D341Med (cell line): ENCODE measurements at regions not wholly inside any gene's neighbourhood (a gene's known extent, or its start where the extent isn't known, plus 50 kb on each side); places are given as distances from the start of the nearest gene placed in this dataset.
A peak's percentile ranks its signal among the peaks of the same experiment; 100 is the strongest.

Experiments
- DNase-seq: peaks from one replicate; pipeline ENCODE4 v3.0.0; 2012; ENCODE audit warnings: low spot score

DNA sequence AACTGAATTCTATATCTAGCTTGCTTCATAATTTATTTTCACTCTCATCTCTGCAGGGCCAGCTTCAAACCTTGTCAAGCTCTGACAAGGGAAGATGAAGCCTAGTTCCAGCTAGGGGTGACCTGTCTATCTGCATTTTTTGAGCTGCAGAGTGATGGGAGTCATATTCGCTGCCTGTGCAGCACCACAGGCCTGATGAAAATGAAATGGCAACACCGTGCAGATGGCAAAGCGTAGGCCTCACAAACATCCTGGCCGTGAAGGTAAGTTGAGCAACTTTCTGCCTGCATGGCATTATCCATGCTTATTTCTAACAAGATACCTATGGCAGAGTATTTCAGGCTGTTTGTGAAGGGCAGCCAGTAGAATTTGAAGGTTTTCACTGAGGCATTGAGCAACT is 86.4 kb upstream of the C1QTNF9B start:
- DNase-seq, result no peak

DNA sequence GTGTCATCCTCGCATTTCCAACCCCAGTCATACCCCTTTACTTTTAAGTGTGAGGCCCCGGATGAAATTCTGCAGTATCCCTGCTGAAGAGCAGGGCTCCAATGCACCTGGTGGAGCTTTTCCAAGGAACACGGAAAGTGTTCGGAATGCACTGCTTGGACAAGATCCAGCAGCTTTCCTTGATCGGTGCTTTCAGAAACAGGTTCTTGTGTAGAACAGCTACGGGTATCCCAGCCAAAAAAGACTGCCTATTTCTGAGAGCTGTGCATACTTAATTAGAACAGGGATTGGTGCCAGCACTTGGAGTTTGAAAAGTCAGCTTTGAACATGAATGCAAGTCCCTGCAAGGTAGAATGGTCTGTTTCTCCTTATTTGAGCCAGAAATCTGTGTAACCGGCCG is 87.2 kb upstream of the C1QTNF9B start:
- DNase-seq, result no peak

- DNase-seq, result no peak
Observed at GRCh38 chr13:23985060-23985459, 87.8 kb upstream of the C1QTNF9B start.

DNA sequence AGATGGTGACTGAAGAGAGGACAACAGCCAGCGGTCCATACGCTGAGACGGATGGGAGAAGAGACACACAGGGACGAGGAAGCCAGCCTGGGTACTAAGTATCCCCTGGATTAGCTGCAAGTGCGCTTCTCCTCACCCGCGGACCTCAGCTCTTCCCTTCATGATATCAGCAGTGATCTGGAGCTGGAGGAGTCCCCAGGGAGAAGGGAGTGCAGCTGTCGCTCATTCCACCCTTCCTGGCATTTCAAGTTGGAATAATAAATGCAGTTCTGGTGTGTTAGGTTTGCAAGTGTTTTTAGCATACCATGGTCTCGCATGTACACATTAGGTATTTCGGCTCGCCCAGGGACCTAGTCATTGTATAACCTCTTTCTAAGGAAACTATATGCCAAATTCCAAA is 88.5 kb upstream of the C1QTNF9B start:
- DNase-seq, result peak; percentile 57

DNA sequence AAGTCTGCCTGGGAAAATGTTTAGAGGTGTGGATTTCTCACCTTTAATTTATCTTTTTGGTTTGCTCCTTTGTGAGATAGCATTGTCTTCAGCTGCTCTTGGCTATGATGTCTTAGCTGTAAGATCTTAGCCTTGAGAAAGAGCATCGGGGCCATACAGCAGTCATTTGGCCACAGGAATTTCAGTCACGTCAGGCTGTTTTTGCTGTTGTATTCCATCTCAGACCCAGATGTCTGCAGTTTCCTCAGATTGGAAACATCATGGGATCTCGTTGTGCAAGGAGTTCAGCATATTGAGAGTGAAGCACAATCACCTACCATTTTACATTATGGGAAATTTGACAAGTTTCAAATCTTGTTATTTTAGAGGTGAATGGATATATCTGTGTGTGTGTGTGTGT is 89.3 kb upstream of the C1QTNF9B start:
- DNase-seq, result no peak

DNA sequence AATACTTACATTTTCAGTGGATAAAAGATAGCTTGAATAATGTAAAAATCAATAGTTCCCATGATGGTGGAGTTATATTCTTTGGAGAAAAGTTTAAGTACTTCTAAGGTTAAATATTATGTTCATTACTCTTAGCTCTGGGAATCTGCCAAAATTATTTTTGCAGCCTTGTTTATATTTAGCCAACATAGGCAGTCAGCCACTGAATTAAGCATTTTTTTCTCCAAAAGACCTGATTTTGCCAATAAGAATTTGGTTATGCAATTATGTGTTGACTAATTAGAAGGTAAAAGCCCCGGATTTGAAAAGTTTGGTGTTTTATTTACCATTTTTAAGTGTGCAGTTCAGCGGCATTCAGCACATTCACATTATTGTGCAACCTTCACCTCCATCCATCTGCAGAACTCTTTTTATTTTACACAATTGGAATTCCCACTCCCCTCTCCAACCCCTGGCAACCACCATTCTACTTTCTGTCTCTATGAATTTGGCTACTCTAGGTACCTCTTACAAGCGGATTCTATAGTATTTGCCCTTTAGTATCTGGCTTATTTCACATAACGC is 90.1 kb upstream of the C1QTNF9B start:
- DNase-seq, result no peak

DNA sequence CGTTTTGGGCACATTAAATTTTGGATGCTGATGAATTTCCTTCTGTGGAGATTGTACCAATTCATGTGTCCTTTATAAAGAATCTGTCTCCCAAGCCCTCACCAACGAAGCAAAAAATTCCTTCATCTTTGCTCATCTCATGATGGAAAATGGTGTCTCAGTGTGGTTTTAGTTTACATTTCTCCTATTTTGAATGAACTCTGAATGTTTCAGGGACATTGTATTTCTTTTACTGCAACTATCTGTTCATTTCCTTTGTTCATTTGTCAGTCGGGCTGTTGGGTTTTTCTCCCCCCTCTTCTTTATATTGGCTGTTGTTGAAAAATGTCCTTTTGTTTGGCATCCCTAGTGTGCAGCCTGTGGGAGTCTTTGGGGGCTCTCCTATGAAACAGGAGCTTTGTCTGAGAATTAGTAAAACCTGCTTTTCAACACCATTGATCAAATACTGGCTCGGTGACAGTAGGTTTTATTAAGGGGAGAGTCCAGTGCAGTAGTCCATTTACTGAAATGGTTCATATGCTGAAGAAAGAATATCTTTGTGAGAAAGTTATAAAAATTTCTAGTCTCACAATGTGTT is 91.3 kb upstream of the C1QTNF9B start:
- DNase-seq, result no peak

GRCh38 chr13:23990455-23990854 is 93.2 kb upstream of the C1QTNF9B start:
- no peak for DNase-seq

- DNase-seq, result no peak
Observed at GRCh38 chr13:23991119-23991518, 93.8 kb upstream of the C1QTNF9B start.

DNA sequence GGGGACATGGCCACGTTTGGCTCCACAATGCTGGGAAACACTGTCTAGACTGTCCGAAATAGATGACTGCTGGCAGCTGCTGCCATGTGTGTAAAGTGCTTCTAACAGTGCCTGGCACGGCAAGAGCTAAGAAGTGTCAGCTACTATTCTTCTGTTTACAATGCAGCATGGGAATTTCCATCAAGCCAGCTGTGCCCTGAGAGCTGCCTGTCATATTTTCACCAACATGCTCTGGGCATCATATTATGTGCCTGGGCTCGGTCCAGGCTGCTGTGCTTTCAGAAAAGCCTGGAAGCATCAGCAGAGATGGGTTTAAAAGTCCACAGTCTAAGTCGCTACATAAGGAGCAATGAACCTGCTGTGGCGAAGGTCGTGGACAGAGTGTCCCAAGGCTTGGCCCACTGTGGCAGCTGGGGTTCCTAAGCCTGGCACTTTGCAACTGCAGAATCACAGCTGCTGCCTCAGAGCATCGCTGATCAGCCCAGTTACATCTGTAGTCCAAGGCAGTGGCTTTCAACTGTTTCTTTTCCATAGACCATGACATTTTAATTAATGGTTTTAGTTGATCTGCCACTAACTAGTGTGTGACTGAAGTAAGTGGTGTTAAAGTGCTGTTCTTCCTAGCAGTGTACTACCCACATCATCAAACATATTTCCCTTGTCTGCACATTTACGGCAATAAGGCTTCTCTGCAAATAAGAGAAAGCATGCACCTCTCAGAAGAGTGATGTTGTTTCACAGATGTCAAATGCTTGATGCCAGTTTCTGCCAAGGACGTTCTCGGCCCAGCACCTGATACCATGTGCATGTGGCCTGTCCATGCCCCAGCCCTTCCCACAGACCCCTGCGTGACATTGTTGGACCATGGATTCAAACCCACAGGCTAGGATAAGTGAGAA is 95.7 kb upstream of the C1QTNF9B start:
- DNase-seq, result no peak

DNA sequence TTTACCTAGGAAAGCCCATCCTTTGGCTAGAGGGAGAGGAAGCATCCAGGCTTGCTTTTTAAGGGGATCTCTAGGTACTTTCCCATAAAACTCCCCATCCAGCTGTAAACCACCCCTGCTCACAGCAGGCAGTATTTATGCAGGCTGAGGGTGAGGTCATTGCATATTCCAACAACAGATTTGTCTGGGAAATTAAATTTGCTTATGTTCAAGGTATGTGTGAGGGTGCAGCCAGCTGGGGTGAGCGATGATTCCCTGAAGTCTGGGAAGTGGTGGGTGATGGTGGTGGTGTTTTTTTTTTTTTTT is 96.3 kb upstream of the C1QTNF9B start:
- no peak for DNase-seq

- DNase-seq, result no peak
Observed at GRCh38 chr13:23995283-23996073, 98.2 kb upstream of the C1QTNF9B start.

DNA sequence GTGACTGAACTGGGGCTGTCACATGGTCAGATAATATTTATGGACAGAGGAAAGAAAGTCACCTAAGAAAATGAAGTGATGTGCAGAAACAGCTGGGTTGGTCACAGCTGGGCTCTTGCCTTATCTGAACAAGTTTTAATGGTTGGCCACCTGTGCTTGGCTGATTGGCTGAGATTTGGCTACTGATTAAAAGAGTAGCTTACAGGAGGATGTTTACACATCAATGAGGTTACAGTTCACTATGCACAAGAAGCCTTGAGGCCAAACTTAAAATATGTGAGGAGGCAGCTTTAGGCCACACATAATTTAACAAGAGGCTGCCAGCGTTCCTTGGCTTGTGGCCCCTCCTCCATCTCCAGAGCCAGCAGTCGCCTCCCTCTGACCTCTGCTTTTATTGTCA is 99.2 kb upstream of the C1QTNF9B start:
- no peak for DNase-seq

DNA sequence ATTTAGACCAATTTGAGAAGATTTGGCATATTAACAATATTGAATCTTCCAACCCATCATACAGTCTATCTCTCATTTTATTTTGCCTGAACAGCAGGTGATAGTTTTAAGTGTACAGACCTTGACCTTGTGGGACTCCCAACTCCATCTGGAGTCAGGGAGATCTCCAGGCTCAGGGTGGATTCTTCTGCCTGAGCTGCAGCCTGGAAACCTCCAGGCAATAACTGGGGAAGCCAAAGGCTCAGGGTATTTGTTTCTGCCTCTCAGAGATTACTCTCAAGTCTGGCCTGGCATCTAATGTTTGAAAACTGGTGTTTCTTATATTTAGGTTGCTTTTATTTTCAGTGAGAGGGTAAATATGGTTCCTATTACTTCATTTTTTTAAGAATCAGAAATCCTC is 102.1 kb upstream of the C1QTNF9B start:
- no peak for DNase-seq

DNA sequence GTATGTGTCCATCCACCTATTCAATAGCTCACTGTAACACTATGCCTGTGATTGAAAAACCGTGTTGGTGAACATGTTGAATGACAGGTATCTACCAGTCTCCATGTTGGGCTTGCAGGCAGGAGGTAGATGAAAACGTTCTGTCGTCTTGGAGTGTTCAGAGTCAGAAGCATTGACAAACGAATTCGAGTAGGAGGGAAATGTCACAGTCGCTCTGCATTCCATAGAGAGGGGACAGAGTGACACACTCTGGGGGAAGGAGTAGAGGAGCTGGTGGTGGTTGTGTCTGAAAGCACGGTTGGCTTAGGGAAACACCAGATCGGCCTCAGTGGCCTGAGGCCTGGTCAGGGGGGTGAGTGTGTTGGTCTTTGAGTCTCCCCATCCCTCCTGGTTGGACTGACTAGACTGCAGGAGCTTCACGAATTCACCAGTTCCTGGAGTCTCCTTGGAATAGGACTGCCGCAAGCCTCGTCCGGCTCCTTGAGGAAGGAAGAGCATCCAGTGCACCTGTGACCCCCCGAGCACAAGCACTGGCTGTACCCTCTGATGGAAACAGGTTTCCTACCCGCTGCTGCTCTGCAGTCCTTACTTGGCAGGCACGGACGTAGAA is 105.0 kb upstream of the C1QTNF9B start:
- DNase-seq, result no peak

DNA sequence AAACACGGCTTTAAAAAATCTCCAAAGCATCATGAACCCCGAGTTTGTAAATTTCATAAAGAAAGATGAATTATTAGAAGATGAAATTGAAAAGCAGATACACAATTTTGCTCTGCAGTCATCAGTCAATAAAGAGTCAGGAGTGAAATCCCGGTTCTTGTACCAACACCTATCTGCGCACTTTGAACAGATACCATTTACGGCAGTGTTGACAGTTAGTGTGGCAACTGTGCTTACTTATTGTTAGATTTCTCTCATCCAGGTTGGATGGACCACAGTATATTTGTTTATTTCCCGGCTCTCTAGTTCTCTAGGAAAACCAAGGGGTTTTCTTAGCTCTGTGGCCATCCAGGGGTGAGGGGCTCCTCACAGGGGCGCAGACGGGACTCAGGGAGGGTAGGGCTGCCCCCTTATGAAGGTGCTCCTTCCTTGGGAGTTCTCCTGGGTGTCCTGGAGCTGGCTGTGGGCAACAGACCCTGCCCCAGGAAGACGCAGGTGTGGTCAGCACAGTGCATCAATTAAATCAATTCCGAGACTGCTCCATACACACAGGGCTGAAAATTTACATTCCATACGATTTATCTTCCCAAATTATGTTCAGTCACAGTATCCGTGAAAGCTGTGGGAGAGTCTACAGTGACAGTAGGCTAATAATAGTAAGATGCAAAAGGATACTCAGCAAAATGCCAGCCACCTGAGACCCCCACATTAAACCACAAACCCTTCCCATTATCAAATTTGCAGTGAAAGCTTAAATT is 107.0 kb upstream of the C1QTNF9B start:
- no peak for DNase-seq

DNA sequence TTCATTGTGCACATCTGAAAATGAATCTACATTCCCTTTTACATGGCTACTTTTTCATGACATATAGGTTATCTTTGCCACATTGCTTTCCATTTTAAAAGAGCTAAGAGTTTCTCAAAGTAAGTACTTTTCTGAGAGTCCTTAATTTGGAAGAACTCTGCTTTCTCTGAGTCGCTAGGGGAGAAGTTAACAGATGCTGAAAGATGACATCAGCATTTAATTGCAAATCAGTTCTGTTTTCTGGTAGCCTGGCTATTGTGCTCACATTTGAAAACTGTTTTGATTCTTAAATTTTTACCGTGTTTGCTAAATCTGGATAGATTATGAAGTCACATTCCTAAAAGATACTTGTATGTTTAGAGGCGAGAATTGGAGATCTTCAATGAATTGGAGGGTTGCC is 107.7 kb upstream of the C1QTNF9B start:
- DNase-seq, result no peak

- no peak for DNase-seq
Observed at GRCh38 chr13:24005755-24006281, 108.5 kb upstream of the C1QTNF9B start.

DNA sequence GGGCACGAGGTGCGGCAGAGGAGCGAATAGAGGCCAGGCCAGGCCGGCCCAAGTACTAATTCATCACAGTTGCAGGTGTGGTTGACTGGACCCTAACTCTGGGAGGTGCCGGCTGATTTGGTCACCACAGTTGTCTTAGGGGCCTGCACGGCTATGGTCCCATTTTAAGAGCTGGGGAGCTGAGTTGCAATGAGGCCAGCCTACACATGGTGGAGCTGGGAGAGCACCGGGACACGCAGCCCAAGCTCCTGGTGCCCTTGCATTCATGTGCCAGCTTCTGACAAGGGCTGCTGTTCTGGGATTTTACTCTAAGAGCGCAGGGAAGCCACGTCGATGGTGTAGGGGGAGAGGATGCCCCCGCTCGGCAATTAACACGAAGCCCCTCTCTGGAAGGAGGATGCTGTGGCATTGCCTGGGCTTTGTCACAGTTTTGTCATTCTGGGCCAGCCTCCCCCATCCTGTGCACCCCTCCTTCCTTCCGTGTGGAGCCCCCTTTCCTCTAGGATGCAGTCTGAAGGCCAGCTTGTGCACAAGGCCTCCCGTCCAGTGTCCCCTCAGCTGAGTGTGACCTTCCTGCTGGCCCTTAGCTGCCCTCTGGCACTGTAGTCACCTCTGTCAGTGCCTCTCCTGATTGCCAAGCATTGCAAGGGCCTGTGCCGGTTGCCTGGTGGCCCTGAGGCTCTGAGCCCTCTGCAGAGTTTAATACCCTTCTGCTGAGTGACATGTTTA is 109.4 kb upstream of the C1QTNF9B start:
- no peak for DNase-seq

GRCh38 chr13:24007979-24008620 is 110.8 kb upstream of the C1QTNF9B start:
- no peak for DNase-seq
